ENCODE measurements at regions not wholly inside any gene's neighbourhood (a gene's known extent, or its start where the extent isn't known, plus 50 kb on each side); places are given as distances from the start of the nearest gene placed in this dataset.
"Not testable (repeated sequence)": the region's sequence is repeated elsewhere in the genome, so short reads cannot be mapped to it uniquely, and the experiment has no call there.

DNA sequence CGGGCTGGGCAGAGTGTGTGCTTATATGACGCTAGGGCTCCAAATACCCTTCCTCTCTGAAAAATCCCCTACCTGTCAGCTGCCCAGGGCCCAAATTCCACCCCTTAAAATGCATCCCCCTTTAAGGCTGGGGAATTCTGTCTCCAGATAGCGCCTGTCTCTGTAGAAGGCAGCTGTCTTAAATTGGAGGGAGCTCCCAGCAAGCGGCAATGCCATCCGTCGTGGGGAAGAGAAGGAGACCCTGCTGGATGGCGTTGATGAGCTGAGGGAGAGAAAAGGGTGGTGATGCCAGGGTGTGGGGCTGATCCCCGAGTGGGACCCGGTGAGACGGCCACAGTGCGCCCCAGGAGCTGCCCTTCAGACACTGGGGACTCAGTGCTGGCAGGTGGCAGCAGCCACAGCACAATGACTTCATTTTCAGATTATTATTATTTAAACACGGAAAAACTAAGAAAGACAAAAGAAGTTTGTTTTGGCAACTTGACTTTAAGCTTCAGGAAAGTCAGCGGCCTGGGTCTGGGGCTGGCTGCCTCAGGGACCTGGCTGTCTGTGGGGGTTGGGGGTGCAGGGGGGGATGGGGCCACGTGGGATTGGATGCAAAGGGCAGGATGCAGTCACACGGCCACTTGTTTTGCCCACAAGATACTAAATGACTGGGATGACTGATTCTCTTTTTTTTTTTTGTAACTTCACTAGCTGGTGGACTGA lies 152.8 kb downstream of the TFCP2L1 start:
- no peak for DNase-seq (ENCODE audit: low read depth)

DNA sequence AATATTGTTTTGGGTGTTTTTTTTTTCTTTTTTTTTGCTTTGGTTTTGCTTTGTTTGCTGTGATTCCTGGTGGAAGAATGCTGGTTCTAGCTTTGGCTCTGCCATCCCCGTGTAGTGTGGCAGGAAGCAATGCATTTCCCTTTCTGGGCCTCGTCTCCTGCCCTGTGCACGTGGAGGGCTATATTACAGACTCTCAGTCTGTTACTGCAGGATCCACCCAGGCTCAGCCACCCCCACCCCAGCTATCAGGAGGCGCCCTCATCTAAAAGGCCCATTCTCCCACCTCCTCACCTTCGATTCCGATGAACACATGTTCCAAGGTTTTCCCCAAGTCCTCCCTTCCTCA lies 152.3 kb downstream of the TFCP2L1 start:
- no peak for DNase-seq (ENCODE audit: low read depth)

DNA sequence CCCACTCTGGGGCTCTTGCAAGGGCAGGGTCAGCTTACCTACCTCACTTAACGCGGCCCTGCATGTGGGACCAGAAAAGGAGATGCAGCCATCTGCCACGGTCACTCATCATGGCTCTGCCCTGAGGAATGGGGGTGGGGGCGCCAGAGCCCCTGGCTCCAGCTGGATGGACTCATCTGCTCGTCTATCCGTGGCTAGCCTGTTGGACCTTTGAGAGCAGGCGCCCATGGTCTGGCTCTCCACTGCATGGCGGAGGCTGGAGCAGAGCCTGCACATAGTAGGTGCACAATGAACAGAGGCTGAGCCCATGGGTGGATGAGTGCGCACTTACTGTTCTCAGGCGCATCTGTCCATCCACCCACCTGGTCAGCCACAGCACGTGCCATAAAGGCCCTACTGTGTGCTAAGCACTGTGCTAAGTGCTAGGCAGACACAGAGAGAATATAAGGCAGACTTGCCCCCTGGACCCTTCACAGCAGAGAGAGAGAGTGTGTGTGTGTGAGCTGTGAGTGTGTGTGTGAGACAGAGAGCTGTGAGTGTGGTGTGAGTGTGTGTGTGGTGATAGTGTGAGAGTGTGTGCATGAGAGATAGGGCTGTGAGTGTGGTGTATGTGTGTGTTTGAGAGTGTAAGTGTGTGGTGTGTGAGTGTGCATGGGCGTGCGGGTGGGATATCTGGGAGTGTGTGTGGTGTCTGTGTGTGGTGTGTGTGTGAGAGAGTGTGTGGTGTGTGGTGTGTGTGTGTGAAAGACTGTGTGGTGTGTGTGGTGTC lies 151.3 kb downstream of the TFCP2L1 start:
- DNase-seq (ENCODE audit: low read depth) = no peak

DNA sequence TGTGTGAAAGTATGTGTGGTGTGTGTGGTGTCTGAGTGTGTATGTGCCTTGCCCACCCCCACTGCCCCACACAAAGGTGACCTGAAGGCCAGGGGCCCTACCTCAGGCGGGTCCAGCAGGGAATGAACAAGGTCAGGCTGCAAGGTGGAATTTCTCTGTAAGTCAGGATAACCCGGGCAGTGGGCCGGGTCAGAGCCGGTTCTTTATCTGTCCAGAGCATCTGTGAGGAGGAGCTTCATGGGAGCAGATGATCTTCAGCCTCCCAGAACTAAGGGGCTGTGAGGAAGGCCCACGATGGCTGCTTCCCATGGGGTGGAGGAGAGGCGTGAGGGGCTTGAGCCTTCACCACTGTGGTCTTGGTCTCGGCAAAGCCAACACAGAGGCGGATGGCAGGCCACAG lies 150.3 kb downstream of the TFCP2L1 start:
- no peak for DNase-seq (ENCODE audit: low read depth)

DNA sequence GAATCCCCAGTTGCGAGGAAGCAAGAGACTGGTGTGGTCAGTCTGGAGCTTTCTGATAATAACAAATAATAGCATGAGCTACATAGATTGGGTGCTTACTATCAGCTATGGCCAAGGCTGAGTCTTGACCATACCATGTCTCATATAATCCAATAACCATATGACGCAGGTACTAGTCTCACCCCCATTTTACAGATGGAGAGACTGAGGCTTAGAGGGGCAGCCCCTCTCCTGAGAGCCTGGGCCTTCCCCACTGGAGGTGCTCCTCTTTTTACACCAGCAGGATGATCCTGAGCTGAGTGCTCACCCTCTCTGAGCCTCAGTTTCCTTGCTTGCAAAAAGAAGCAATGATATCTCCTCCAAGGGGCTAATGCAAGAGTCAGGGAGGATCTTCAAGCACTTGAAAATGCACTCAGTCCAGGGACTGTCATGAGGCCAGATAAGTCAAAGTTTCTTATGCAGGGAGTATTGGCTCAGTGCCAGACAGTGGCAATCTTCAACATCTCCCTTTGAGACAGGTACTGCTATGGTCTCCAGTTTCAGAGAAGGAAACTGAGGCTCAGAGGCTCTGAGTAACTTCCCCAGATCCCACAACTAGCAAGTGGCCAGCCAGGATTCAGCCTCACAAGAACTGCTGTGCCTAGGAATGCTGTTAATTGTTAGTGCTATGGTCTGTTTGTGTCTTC lies 149.7 kb downstream of the TFCP2L1 start:
- DNase-seq (ENCODE audit: low read depth) = no peak

DNA sequence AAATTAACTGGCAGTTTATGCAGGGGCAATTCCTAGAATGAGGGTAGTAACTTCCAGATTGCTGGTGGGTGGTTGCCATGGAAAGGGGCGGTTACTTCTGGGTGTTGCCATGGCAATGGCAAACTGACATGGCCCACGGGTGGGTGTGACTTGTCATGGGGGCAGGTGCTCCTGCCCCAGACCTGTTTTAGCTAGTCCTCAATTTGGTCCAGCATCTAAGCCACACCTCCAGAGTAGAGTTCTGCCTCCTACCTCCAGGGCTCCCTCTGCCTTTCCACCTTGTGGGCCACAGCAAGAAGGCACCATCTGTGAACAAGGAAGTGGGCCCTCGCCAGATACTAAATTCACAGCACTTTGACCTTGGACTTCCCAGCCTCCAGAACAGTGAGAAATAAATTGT lies 148.7 kb downstream of the TFCP2L1 start:
- DNase-seq (ENCODE audit: low read depth) = no peak

DNA sequence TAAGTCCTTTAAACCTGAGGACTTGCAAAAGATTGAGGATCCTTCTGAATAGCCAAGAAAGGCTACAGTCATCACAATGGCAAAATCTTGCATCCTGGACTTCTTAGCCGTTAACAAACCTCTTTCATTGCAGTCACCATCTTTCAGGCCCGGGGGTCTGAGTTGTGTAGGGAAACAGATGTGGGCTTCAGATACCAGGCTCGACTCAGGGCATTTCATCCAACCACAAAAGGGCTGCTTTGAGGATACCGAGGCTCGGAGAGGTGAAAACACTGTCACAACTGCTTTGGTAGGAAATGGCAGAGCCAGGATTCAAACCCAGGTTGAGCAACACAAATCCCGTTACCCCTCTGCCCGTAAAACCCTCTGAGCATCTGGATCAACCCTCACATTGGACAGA lies 147.4 kb downstream of the TFCP2L1 start:
- DNase-seq (ENCODE audit: low read depth) = no peak

DNA sequence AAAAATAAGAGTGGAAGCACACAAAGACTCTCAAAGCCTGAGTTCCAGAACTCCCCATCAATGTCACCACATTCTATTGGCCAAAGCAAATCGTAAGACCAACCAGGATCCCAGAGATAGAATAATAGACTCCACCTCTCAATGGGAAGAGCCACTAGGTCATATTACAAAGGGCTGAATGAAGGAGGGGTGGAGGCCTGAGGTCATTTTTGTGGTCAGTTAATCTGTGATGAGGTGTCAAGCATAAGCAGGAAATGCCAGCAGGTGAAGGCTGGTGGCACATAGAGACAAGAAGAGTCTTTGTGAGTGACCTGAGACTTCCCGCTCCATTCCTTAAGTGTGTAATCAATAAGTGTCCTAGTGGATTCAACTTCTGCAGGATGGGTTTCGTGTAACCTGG lies 144.3 kb downstream of the TFCP2L1 start:
- no peak for DNase-seq (ENCODE audit: low read depth)

DNA sequence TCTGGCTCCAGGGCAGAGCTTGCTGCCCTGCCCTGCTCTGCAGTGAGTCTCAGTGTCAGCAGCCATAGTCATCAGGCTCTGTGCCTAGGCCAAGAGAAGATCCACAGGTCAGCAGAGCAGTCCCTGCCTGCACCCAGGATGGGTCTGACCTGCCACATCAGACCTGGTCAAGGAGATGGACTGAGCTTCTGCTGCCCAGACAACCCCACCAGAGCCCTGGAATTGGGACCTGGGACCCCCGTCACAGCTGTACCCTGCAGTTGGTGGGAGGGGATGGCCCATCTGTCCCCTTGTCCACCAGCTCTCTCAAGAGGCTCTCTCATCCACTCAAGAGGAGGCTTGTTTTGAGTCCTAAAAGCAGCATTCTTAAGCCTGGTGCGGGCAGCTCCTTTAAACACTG lies 142.6 kb downstream of the TFCP2L1 start:
- no peak for DNase-seq (ENCODE audit: low read depth)

DNA sequence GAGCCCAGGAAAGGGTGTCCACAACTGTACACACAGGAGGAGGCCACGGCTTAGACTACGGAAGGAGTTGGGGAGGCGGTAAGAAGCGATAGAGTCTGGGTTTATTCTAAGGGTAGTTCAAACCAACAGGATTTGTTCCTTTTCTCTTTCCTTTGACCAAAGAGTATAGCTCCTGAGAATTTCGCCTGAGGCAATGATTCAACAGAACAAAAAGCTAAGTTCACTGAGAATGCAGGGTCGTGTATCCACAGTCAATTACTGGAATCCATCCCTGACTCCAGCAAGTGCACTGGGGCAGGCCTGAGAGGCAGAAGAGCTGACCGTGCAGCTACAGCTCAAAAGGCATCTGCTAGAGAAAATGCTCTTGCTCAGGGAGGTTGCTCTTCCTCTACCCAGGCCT lies 140.9 kb downstream of the TFCP2L1 start:
- DNase-seq (ENCODE audit: low read depth) = no peak

DNA sequence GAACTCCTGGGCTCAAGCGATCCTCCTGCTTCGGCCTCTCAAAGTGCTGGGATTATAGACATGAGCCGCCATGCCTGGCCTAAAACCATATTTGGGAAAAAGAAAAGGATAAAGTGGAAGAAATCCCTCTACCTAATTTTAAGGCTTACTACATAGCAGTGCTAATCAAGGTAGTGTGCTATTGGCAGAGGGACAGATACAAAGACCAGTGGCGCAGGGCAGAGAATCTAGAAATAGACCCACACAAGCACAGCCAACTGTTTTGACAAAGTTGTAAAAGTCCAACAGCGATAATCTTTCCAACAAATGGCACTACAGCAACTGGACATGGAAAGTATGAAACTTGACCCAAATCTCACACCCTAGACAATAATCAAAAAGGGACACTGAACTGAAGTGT lies 138.4 kb downstream of the TFCP2L1 start:
- DNase-seq (ENCODE audit: low read depth) = no peak

DNA sequence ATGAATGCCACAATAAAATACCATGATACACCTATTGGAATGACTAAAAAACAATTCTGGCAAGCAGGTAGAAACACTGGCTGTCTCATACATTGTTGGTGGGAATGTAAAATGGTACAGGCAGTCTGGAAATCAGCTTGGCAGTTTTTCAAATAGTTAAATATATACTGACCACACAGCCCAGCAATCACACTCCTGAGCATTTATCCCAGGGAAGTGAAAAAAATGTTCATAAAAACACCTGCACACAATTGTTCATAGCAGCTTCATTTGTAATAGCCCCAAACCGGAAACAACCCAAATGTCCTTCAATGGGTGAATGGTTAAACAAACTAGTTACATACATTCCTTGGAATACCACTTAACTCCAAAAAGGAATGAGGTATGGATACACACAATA lies 137.2 kb downstream of the TFCP2L1 start:
- DNase-seq (ENCODE audit: low read depth) = no peak

DNA sequence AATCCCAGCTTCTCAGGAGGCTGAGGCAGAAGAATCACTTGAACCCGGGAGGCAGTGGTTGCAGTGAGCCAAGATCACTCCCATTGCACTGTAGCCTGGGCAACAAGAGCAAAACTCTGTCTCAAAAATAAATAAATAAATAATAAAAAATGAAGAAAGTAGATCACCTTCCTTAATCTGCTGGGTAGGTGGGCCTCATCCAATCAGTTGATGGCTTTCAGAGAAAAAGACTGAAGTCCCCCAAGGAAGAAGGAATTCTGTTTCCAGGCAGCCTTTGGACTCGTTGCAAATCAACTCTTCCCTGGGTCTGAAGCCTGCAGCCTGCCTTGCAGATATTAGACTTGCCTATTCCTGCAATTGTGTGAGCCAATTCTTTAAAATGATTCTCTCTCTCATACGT lies 136.5 kb downstream of the TFCP2L1 start:
- DNase-seq (ENCODE audit: low read depth) = no peak

DNA sequence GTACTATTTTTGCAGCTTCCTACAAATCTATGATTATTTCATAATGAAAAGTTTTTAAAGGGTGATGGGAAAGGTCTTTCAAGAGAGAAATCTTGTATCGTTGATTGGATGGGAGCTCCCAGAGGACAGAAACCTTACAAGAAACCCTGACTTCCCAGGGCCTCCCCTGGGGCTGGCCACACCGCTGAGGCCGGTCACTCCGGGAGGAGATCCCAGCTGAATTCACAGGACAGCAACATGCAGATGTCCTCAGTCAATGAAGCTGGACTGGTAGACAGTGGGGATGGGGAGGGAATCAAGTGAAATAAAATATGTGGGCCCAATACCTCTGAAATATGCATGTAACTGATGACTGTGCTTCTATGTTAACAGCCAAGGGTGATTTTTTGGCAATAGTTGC lies 135.6 kb downstream of the TFCP2L1 start:
- no peak for DNase-seq (ENCODE audit: low read depth)

DNA sequence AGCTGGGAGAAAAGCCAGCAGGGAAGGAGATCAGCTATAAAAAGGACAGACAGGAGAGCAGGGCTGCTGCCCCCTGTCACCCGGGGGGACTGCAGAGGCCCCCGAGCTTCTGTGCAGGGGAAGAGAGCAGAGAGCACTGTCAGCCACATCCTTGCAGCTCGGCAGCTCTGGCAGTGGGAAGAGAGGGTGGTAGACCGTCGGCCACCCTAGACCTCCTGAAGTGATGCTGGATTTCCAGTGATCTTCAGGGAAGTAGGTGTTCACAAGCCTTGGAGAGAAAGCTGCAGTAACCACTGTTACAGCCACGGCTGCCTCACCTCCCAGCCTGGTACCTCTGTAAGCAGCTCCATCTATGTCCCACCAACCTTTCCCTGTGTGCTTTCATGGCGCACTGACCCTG lies 134.9 kb downstream of the TFCP2L1 start:
- no peak for DNase-seq (ENCODE audit: low read depth)

DNA sequence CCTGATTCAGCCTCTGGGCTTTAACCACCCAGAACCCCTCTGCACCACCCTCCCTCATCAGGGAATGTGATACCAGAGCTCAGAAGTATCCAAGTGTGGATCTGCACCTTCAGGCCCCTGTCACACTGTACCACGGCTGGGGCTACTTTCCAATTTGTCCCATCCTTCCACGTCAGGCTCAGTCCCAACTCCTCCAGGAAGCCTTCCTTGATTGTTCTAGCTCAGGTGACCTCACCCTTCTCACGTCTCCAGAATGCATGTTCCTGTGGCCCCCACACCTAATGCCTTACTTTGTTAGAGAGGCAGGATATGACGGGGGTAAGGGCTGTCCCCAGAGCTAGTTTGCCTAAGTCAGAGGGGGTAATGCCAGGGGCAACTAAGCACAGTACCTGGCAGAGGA lies 134.3 kb downstream of the TFCP2L1 start:
- no peak for DNase-seq (ENCODE audit: low read depth)

DNA sequence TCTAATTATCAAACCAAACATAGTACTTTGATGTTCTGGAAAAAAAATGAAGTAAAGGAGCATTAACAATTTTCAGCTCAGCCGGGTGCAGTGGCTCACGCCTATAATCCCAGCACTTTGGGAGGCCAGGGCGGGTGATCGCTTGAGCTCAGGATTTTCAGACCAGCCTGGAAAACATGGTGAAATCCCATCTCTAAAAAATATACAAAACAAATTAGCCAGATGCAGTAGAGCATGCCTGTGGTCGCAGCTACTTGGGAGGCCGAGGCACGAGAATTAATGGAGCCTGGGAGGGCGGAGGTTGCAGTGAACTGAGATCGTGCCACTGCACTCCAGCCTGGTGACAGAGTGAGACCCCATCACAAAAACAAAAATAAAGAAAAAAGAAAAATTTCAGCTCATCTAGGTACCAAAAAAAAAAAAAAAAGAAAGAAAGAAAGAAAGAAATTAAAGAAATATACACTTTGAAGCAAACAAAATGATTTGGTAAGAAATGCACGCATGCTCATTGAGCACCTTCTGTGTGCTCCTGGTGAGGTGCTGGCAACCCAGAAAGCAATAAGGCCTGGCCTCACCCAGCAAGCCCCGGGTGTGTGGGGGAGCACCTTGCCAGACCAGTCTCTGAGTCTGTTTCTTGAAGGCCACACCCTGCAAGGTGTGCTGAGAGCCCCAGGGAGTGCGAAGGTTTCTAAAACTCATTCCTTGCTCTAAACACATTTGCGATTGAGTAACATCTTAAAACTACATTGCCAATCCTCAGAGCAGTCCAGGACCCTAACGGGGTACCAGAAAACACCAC lies 133.5 kb downstream of the TFCP2L1 start:
- no peak for DNase-seq (ENCODE audit: low read depth)

DNA sequence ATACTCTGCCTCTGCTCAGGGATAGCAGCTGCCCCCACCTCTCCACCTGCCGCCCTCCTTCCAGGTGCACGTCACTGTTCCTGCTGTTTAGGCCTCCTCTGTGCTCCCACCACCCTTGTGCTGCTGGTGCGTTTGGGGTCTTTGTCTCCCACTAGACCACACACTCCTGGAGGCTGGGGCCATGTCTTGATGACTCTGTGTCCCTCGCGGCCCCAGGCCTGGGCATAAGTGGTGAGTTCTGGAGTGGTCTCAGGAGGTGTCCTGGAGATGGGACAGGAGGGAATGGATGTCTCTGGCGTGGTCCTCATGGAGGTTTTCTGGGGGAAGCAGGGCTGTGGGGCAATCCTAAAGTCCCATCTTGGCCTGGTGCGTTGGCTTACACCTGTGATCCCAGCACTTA lies 132.1 kb downstream of the TFCP2L1 start:
- no peak for DNase-seq (ENCODE audit: low read depth)

DNA sequence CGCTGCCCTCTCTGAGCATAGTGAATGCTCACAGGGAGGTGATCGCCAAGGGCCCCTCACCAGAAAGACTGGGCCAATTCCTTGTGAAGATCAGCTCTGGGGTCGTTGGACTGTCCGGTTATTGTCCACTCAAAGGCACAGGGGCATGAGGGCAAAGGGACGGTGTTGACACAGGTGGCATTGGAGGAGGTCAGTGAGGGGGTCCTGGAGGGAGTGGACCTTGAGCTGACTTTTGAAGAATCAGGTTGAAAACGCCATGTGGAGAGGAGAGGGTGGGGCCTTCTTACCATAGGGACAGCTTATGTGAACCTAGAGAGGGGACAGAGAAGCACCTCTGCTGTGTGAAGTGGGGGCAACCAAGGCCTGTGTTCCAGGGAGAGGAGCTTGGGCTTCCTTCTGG lies 131.5 kb downstream of the TFCP2L1 start:
- DNase-seq (ENCODE audit: low read depth) = no peak

DNA sequence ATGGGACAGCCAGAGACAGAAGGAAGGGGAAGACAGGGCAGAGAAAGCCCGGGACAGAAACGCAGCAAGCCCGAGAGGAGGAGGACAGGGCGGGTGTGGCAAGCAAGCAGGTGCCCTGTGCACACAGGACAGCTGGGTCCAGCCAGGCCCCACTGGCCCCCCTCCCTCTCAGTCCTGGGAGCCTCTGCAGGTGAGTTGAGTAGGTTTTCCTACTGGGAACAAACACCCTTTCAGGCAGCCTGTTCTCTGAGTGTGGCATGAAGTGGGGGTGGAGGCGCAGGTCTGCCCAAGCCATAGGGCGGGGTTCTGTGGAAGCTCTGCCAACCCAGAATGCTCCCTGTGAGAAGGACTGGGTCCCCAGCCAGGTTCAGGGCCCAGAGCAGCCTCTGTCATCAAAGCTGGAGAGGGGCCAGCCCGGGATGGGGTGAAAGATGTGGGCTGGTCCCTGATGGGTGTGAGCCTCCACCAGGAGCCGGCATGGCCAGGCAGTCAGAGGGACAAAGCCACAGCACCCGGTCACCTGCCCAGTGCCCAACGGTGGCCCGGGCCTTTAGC lies 129.4 kb downstream of the TFCP2L1 start:
- no peak for DNase-seq (ENCODE audit: low read depth)

DNA sequence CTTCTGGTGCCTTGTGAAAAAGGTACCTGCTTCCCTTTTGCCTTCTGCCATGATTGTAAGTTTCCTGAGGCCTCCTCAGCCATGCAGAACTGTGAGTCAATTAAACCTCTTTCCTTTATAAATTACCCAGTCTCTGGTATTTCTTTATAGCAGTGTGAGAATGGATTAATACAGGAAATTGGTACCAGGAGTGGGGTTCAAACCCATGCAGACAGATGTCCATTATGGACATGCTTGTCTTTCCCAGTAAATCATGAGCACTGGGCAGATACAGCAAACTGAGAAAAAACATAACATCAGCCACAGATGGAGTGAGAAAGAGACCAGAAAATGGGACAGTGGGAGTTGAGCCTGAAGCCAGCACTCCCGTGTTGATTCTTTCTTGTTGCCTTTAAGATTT lies 127.5 kb downstream of the TFCP2L1 start:
- not testable (repeated sequence) for DNase-seq (ENCODE audit: low read depth)

All from LHCN-M2 (cell line).